GM10266 (cell line): ENCODE measurements at regions not wholly inside any gene's neighbourhood (a gene's known extent, or its start where the extent isn't known, plus 50 kb on each side); places are given as distances from the start of the nearest gene placed in this dataset.

Experiments used
- DNase-seq: peaks from one replicate; pipeline ENCODE4 v3.0.0; 2012; ENCODE audit errors: extremely low spot score
- CTCF ChIP-seq: IDR thresholded peaks from 2 replicates; pipeline ENCODE4 v1.5.1; 2012; ENCODE audit warnings: mild to moderate bottlenecking, low read depth; ENCODE audit not compliant: control insufficient read depth, insufficient read depth; ENCODE audit errors: missing control alignments

- DNase-seq: no peak
- no peak for TF ChIP-seq CTCF
Observed at GRCh38 chr4:153058671-153059060, 122.5 kb downstream of the FHDC1 start.

- no peak for TF ChIP-seq CTCF
- DNase-seq: no peak
Observed at GRCh38 chr4:153060196-153060595, 124.1 kb downstream of the FHDC1 start.

- TF ChIP-seq CTCF: no peak
- no peak for DNase-seq
Observed at GRCh38 chr4:153061971-153062370, 125.8 kb downstream of the FHDC1 start.

GRCh38 chr4:153062652-153063168 lies 126.6 kb downstream of the FHDC1 start:
- TF ChIP-seq CTCF: no peak
- DNase-seq: no peak

GRCh38 chr4:153063490-153063889 lies 127.4 kb downstream of the FHDC1 start:
- TF ChIP-seq CTCF: no peak
- DNase-seq: no peak

- no peak for DNase-seq
Observed at GRCh38 chr4:153064571-153064970, 128.4 kb downstream of the FHDC1 start.

GRCh38 chr4:153065276-153065675 lies 129.2 kb downstream of the FHDC1 start:
- TF ChIP-seq CTCF: no peak
- DNase-seq: no peak

More at GRCh38 chr4:153064571-153064970, 128.4 kb downstream of the FHDC1 start:
- no peak for TF ChIP-seq CTCF

GRCh38 chr4:153067376-153067775 lies 131.3 kb downstream of the FHDC1 start:
- no peak for TF ChIP-seq CTCF
- DNase-seq: no peak
